ENCODE measurements at regions not wholly inside any gene's neighbourhood (a gene's known extent, or its start where the extent isn't known, plus 50 kb on each side); places are given as distances from the start of the nearest gene placed in this dataset.

DNA sequence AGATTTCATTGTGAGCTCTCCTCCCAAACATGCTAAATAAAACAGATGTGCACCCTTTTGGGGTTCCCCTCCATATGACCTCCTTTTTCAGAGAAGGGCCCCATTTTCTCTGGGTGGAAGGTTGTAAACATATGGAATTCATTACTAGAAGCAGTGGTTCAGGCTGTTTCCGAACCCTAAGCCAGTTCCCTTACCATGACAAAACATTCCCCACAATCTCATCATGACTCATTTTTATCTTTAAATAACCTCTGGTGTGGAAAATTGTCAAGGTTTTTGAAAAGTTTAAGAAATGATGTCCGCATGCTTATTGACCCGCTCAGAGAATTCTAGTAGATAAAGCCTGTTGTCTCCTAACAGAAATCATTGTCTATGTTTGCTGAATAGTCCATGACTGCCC is 127.3 kb upstream of the PIK3R1 start:
- Histone ChIP-seq H3K27ac (ENCODE audit: poor library complexity, severe bottlenecking) (no peak overlapping the region), H3K27me3 (ENCODE audit: insufficient read depth, poor library complexity, severe bottlenecking) (no peaks in the 10 kb centered on the region), H3K4me1 (ENCODE audit: insufficient read depth, poor library complexity, severe bottlenecking) (no peaks in the 10 kb centered on the region), H3K36me3 (ENCODE audit: low read depth) (no peaks in the 10 kb centered on the region), H3K4me3 (ENCODE audit: severe bottlenecking) (no peak overlapping the region), H3K9me3 (ENCODE audit: severe bottlenecking) (no peaks in the 10 kb centered on the region)
- TF ChIP-seq, protein P1, sequence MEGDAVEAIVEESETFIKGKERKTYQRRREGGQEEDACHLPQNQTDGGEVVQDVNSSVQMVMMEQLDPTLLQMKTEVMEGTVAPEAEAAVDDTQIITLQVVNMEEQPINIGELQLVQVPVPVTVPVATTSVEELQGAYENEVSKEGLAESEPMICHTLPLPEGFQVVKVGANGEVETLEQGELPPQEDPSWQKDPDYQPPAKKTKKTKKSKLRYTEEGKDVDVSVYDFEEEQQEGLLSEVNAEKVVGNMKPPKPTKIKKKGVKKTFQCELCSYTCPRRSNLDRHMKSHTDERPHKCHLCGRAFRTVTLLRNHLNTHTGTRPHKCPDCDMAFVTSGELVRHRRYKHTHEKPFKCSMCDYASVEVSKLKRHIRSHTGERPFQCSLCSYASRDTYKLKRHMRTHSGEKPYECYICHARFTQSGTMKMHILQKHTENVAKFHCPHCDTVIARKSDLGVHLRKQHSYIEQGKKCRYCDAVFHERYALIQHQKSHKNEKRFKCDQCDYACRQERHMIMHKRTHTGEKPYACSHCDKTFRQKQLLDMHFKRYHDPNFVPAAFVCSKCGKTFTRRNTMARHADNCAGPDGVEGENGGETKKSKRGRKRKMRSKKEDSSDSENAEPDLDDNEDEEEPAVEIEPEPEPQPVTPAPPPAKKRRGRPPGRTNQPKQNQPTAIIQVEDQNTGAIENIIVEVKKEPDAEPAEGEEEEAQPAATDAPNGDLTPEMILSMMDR (IDR thresholded peaks at IDR 0.05; ENCODE audit: poor library complexity, severe bottlenecking), result no peak
- ATAC-seq (ENCODE audit: low read depth) (no peak), DNase-seq (ENCODE audit: low spot score) (no peak)

GRCh38 chr5:68087866-68088265 is 127.7 kb upstream of the PIK3R1 start:
- no peak for ATAC-seq (ENCODE audit: low read depth)
- Histone ChIP-seq H3K9me3 (ENCODE audit: severe bottlenecking) (no peaks in the 10 kb centered on the region), H3K27ac (ENCODE audit: poor library complexity, severe bottlenecking) (no peak overlapping the region), H3K4me1 (ENCODE audit: insufficient read depth, poor library complexity, severe bottlenecking) (no peaks in the 10 kb centered on the region), H3K27me3 (ENCODE audit: insufficient read depth, poor library complexity, severe bottlenecking) (no peaks in the 10 kb centered on the region), H3K4me3 (ENCODE audit: severe bottlenecking) (no peak overlapping the region), H3K36me3 (ENCODE audit: low read depth) (no peaks in the 10 kb centered on the region)
- TF ChIP-seq, protein P1 (IDR thresholded peaks at IDR 0.05; ENCODE audit: poor library complexity, severe bottlenecking), result no peak
- no peak for DNase-seq (ENCODE audit: low spot score)

- no peaks in the 10 kb centered on the region for H3K36me3 ChIP-seq (ENCODE audit: low read depth)
- H3K27me3 ChIP-seq (ENCODE audit: insufficient read depth, poor library complexity, severe bottlenecking), result no peaks in the 10 kb centered on the region
- no peak overlapping the region for H3K27ac ChIP-seq (ENCODE audit: poor library complexity, severe bottlenecking)
- DNase-seq (ENCODE audit: low spot score) (no peak), ATAC-seq (ENCODE audit: low read depth) (no peak)
- H3K4me3 ChIP-seq (ENCODE audit: severe bottlenecking), result no peak overlapping the region
- TF ChIP-seq, protein P1 (IDR thresholded peaks at IDR 0.05; ENCODE audit: poor library complexity, severe bottlenecking), result no peak
- H3K4me1 ChIP-seq (ENCODE audit: insufficient read depth, poor library complexity, severe bottlenecking), result no peaks in the 10 kb centered on the region
- H3K9me3 ChIP-seq (ENCODE audit: severe bottlenecking), result no peaks in the 10 kb centered on the region
Measured at GRCh38 chr5:68086857-68087256, 128.7 kb upstream of the PIK3R1 start.

DNA sequence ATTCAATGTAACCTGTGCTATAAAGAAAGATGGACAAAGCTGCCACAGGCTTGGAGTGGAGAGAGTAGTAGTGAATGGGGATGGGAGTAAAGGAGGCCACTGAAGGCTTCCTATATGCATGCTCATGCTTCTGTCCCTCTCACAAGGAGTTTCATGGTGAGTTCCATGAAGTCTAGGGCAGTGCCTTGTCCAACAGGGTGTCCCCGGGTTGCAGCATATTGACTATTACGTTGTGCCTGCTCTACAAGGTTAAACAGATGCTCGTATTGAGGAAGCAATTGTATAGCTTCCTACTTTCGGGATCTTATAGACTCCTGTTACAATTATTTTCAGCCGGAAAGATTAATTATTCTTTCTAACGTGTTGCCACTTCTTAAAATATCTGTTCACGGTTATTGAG is 129.1 kb upstream of the PIK3R1 start:
- Histone ChIP-seq H3K9me3 (ENCODE audit: severe bottlenecking) (no peaks in the 10 kb centered on the region), H3K4me1 (ENCODE audit: insufficient read depth, poor library complexity, severe bottlenecking) (no peaks in the 10 kb centered on the region), H3K27me3 (ENCODE audit: insufficient read depth, poor library complexity, severe bottlenecking) (no peaks in the 10 kb centered on the region), H3K27ac (ENCODE audit: poor library complexity, severe bottlenecking) (no peak overlapping the region), H3K4me3 (ENCODE audit: severe bottlenecking) (no peak overlapping the region), H3K36me3 (ENCODE audit: low read depth) (no peaks in the 10 kb centered on the region)
- ATAC-seq (ENCODE audit: low read depth) (no peak), DNase-seq (ENCODE audit: low spot score) (no peak)
- TF ChIP-seq, protein P1 (IDR thresholded peaks at IDR 0.05; ENCODE audit: poor library complexity, severe bottlenecking), result no peak

DNA sequence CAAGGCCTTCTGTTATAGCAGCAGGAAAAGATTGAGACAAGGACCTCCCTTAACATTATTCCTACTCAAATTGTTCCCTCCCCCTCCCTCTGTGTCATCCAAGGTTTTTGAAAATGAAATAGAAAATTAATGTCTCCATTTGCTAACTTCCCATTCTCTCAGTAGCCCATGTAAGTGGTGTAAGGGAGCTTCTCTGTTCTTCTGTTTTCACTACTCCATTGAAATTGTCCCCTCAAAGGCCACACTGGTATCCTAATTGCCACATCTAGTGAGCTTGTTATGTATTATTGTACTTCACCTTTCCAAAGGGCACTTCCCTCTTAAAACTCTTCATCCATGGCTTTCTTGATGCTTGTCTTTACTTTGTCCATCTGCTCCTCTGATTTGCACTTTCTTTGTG is 131.2 kb upstream of the PIK3R1 start:
- ATAC-seq (ENCODE audit: low read depth), result no peak
- H3K36me3 ChIP-seq (ENCODE audit: low read depth), result no peaks in the 10 kb centered on the region
- TF ChIP-seq, protein P1 (IDR thresholded peaks at IDR 0.05; ENCODE audit: poor library complexity, severe bottlenecking), result no peak

More for the DNA sequence above, 131.2 kb upstream of the PIK3R1 start:
- no peaks in the 10 kb centered on the region for H3K27me3 ChIP-seq (ENCODE audit: insufficient read depth, poor library complexity, severe bottlenecking)
- H3K4me1 ChIP-seq (ENCODE audit: insufficient read depth, poor library complexity, severe bottlenecking), result no peaks in the 10 kb centered on the region
- no peaks in the 10 kb centered on the region for H3K9me3 ChIP-seq (ENCODE audit: severe bottlenecking)
- DNase-seq (ENCODE audit: low spot score), result no peak
- H3K4me3 ChIP-seq (ENCODE audit: severe bottlenecking), result no peak overlapping the region
- no peak overlapping the region for H3K27ac ChIP-seq (ENCODE audit: poor library complexity, severe bottlenecking)

All from RWPE2 (cell line).